ENCODE measurements at regions not wholly inside any gene's neighbourhood (a gene's known extent, or its start where the extent isn't known, plus 50 kb on each side); places are given as distances from the start of the nearest gene placed in this dataset.

DNA sequence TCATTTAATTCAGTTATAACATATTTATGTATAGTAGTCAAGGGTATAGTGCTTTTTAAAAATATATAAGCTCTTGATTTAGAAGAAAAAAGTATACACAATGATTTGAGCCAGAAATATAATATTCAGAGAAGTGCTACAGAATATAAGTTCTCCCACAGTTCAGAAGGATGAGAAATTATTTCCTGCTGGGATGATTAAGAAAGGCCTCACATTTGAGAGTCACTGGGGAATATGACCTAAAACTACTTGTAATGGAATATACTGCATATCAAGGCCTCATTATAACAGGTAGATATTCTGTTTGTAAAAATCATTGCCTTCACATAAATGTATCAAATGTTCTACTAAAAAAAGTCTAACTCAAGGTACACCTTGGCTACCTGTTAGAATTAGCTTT lies 203.5 kb downstream of the MBD2 start:
- no peak for DNase-seq (ENCODE audit: low read depth in 3 of 3)

DNA sequence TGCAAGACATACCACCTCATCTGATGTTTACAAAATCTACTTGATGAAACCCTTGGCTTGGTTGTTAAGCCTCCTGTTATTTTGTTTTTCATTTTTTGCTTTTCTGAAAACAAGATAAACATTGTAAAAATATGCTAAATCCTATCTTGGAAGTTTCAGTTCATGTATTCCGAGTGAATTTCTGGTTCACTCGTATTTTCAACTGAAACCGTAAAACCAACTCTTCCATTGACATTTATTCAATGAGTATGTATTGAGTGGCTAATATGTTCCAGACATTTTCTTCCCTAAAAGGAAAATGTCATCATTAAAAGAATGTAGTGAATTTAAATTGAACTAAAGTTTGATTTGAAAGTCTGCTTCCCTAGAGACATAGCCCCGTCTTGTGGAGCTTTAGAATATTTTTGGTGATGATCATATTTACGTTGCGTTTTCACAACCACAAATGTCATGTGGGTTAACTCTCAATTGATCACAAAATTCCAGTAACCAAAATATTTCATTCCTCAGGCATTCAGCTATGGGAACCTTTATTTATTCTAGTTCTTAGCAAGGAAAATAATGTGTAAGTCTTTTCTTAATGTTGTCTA lies 204.2 kb downstream of the MBD2 start:
- DNase-seq (ENCODE audit: low read depth in 3 of 3) = no peak

DNA sequence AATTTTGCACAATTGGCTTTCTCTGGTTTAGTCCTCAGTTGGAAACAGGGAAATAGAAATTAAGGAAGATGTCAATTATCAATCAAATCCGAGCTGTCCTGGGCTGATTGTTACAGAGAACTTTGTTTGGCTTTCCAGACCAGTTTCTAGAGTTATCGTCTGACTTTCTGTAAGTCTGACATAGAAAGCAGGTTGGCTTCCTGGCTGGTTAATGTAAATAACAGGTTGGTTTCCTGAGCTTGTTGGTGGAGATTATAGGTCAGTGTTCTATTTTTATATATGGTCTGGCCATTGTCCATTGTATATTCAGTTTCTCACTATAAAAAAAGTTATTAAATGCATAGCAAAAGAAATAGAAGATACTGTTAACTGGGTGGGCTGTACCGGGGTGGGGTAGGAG lies 204.8 kb downstream of the MBD2 start:
- DNase-seq (ENCODE audit: low read depth in 3 of 3) = no peak

DNA sequence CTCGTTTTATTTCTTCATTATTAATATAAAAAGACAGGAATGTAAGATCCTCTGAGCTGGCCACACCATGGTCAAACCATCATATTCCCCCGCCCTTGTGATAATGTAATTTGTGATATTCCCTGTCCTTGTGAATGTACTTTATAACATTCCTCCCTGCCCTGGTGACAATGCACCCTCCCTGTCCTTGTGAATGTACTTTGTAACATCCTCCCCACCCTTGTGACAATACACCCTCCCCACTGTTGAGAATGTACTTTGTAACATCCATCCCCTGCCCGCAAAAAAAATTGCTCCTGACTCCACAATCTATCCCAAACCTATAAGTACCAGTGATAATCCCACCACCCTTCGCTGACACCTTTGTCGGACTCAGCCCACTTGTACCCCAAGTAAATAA lies 211.0 kb downstream of the MBD2 start:
- DNase-seq (ENCODE audit: low read depth in 3 of 3) = no peak

DNA sequence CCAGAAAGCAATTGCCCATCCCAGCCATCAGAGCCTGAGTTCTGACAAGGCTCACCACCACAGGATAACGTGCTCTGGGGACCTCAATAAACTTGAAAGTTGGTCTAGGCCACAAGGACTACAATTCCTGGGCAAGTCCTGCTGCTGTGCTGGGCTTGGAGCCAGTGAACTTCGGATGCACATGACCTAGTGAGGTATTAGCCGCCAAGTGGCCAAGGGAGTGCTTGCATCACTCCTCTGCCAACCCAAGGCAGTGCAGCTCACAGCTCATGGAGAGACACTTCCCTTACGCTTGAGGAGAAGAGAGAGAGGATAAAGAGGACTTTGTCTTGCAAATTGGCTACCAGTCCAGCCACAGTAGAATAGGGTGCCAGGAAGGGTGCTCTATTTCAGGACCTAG lies 219.6 kb downstream of the MBD2 start:
- DNase-seq (ENCODE audit: low read depth in 3 of 3) = no peak

DNA sequence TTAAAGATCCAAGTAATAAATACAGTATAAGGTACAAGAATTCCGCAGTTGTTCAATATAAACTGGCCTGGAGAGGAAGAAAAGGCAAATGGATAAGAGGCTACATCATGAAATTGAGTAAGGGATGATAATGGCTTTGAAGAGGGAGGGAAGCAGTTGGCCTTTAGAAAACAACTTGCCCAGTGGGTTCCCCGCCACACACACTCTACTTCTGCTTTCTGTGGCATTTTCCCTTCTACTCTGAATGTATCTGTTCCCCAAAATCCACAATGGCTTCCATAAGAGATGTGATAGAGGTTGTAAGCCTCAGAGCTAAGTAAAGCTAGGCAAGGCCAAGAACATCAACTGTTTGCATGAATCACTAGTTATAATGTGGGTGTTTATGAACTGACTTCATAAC lies 221.3 kb downstream of the MBD2 start:
- no peak for DNase-seq (ENCODE audit: low read depth in 3 of 3)

DNA sequence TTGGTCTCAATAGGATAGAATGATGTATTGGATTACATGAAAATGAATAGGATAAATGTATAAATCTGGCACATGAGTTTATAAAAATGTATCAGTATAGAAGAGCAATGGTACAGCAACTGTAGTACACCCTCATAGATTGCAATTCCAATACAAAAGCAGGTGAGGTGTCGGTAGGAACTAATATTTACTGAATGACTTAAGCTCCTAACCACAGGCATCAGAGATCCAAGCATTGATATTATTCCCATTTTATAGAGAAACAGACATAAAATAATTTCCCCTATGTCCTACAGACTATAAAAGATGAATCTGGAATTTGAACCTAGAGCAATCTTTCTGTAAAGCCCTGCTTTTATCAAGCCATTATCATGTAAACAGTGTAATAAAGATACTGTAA lies 227.4 kb downstream of the MBD2 start:
- no peak for DNase-seq (ENCODE audit: low read depth in 3 of 3)

DNA sequence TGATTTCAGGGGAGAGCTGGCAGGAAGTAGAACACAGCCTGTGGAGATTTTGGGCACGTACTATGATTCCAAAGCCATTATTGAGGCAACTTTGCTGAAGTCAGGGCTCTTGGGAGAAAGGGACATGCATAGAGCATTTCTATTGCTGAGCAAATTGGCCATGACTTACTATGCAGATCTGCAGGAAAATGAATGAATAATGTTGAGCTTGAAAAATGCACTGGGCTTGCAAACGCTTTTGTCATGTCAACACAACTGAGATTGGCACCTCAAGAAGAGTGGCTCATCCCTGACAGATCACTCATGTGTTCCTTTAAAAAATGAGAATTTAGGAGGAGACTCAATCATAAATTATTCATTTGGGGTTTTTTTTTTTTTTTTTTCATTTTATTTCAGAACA lies 230.5 kb downstream of the MBD2 start:
- no peak for DNase-seq (ENCODE audit: low read depth in 3 of 3)

DNA sequence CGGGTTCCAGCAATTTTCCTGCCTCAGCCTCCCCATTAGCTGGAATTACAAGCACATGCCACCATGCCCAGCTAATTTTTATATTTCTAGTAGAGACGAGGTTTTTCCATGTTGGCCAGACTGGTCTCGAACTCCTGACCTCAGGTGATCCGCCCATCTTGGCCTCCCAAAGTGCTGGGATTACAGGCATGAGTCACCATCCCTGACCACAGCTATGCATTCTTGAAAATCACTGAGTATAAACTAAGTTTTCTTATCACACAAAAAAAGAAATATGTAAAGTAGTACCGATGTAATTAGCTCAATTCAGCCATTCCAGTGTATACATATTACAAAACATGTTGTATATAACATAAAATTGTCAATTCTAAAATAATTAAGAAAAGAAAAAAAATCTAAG lies 232.7 kb downstream of the MBD2 start:
- no peak for DNase-seq (ENCODE audit: low read depth in 3 of 3)

DNA sequence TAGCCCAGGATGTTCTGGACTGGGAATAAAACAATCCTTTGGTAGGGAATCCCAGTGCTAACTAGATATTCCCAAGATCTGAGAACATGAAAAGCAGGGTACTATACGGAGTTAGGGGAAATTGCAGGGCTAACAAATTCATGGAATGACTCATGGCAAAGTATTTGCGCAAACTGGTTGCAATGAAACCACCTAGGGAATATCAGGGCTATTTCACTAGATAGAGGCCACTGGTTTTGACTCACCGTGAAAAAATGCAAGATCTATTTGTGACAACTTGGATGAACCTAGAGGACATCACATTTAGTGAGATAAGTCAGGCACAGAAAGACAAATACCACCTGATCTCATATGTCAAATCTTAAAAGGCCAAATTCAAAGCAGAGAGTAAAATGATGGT lies 233.3 kb downstream of the MBD2 start:
- DNase-seq (ENCODE audit: low read depth in 3 of 3) = no peak

DNA sequence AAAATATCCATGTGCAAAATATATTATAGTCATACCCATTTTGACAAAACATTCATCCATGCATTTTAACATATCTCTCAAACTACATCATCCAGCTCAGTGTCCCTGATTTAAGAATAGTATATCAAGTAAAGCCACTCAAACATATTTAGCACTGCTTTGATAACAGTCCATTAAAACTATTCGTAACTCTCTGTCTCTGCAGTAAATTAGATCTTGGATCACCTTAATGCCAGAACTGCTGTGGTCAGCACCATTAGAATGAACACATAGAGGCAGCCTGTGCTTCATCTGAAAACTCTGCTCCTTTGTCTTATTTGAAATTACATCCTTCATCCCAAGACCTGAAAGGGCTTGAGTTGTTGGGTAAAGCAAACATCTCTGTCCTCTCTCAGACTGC lies 234.0 kb downstream of the MBD2 start:
- no peak for DNase-seq (ENCODE audit: low read depth in 3 of 3)

DNA sequence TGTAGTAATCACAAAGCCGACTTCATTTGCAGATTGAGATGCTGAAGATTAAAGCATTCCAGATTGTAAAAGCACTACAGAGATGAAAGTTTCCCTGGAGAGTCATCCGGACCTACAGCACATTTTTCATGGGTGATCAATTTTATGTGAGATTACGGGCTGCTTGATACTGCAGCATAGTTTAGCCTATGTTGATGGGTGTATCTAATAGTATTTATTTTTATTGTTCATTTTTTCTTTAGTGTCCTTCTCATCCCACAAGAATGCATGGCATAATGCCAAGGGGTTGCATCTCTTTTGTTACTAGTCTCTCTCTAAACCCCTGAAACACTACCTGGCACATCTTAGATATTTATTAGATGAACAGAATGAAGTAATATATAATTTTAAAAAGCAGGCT lies 240.4 kb downstream of the MBD2 start:
- DNase-seq (ENCODE audit: low read depth in 3 of 3) = no peak

DNA sequence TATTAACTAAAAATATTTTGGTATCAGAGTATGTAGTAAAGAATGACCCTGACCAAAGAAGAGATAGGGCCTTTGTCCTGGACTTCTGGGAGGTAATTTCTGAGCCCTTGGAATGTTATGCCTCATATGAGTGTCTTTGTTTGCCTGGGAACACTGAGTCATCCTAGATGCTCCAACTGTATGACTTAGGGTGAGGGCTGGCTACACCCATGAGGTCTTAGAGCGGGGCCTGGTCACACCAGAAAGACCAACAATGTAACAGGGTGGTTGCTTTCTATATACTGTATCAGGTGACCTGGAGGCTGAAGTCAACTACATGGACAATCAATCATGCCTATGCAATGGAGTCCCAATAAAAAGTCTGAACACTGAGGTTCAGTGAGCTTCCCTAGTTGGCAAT lies 253.1 kb downstream of the MBD2 start:
- DNase-seq (ENCODE audit: low read depth in 3 of 3) = no peak

DNA sequence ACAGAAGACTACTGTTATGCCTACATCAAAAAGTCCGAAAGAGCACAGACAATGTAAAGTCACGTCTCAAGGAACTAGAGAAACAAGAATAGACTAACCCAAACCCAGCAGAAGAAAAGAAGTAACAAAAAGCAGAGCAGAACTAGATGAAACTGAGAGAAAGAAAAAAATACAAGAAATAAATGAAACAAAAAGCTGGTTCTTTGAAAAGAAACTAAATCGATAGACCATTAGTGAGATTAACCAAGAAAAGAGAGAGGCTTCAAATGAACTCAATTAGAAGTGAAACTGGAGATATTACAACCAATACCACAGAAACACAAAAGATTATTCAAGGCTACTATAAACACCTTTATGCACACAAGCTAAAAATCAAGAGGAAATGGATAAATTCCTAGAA lies 271.8 kb downstream of the MBD2 start:
- DNase-seq (ENCODE audit: low read depth in 3 of 3) = no peak

DNA sequence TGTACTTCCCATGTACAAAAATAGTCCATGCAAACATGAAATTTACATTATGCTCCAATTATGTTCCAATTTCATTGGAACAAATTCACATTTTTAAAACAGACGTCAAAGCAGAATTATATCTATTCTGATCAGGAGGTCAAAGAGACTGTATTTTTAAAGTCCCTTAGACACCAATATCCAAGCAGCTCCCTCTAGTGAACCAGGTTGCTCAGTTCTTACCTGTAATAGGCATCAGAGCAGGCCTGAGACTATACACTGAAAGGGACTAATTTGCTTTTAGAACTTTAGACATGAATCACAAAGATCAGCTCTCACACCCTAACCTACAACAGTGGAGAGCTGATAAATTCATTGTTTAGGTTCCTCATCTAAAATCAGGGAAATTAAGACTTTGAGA lies 273.9 kb downstream of the MBD2 start:
- no peak for DNase-seq (ENCODE audit: low read depth in 3 of 3)

DNA sequence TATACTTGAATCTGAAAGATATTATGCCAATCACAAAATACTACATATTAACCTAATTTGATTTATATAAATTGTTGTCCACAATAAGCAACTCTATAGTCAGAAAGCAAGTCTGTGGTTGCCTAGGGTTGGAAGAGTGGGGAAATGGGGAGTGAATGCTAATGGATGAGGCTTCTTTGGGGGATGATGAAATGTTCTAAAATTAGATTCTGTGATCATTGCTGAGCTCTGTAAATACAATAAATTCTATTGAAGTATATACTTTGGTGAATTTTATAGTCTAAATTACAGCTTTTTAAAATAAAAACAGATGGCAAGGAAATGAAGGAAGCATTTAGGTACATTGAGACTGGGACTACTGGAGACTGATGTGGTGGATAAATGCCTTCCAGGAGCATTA lies 275.5 kb downstream of the MBD2 start:
- DNase-seq (ENCODE audit: low read depth in 3 of 3) = no peak

DNA sequence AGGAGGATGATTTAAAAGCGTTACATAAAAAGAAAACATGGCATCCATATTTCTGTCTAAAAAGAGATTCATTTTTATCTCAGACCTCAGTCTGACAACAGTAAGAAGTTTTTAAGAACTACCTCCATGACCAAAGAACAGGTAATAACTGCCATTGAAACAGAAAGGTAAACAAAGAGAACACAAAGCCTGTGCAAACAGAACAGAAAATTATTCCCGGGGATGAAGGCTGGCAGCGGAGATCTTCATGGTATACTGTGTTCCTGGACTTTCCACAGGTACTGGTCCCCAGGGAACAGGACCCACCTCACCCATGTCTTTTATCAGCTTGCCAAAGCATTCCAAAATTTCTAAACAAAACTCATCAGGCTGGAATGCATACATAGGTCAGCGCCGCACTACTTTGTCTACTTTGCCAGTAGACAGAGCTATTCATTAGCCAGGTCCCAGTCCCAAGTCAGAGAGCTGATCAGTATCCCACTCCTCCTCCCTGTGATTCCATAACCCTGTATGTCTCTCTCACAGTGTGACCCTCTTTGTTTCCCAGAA lies 277.3 kb downstream of the MBD2 start:
- no peak for DNase-seq (ENCODE audit: low read depth in 3 of 3)

DNA sequence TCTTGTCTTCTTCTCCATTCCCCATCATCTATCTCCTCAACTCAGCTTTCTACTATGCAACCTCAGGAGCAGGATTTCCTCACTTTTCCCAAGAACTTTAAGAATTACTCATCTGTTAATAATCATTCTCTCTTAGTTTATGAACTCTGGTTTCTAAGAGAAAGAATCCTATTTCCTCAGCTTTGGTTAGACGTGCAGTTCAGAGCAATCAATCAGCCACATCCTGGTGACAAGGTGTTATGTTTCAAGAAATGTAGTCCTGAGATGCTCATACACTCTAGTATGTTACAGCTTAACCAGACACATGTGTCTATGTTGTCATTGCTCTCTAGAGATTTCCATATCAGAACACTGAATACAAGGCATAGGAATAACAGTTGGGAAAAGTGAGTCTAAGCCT lies 277.9 kb downstream of the MBD2 start:
- DNase-seq (ENCODE audit: low read depth in 3 of 3) = no peak

DNA sequence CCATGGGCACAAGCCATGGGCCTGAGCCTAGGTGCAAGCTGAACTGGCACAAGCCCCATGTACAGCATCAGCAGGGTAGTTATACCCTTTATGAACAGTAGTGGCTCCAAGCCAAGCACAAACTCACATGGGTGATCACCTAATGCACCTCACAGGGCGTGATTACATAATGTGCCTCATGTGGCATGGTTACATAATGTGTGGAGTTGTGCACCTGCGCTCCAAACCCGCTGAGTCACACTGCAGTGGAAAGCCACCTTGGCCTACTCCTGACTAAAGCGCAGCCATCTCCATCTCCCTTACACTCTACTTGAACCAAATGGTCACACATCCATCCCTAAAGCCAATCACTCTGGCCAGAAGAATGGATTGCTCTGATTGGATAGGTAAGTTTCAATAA lies 279.7 kb downstream of the MBD2 start:
- no peak for DNase-seq (ENCODE audit: low read depth in 3 of 3)

DNA sequence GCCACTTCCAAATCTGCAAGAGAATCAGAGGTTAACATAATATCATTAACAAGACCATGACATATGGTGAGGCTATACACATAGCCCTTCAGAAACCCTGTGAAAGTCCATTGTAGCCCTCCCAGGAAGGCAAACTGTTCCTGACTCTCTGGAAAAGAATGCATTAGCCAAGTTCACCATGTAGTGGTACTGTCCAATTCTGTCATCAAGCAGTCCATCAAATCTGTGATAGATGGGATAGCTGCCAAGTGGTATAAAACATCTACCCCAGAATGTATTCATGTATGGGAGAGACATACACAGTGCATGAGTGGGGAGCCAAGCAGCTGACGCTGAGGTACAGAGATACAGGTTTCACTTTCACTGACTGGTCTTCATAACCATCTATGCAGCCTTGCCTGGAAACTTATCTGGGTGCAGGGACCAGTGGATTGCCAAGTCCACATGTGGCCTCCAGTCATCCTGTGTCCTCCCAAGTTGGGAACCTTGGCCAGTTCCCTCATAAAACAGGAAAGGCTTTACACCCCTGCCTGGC lies 281.1 kb downstream of the MBD2 start:
- no peak for DNase-seq (ENCODE audit: low read depth in 3 of 3)

DNA sequence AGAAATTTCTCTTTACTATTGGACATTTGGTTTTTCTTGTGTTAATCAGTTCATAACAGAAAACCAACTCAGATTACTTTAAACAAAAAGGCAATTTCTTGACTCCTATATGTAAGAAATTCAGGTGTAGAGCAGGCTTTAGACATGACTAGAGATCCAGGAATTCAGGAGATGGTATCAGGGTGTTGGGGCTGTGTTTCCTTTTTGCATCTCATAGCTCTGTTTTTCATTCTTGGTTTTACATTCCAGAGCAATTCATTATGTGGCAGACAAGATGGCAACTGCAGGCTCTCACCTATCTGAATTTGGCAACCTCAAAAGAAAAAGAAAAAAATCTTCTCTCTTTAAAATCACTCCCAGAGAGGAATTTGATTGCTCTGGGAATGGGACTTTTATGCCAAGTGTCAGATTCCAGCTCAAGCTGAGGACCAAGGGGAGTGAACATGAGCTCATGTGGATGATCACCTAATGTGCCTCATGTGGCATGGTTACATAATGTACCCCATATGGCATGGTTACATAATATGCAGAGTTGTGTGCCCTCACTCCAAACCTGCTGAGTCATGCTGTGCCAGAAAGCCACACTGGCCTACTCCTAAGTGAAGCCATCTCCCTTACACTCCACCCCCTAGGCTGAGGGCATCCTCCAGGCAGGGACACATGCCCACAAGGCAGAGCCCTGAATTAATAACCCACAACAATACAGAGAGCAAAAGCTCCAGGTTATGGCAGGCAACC lies 282.7 kb downstream of the MBD2 start:
- no peak for DNase-seq (ENCODE audit: low read depth in 3 of 3)

DNA sequence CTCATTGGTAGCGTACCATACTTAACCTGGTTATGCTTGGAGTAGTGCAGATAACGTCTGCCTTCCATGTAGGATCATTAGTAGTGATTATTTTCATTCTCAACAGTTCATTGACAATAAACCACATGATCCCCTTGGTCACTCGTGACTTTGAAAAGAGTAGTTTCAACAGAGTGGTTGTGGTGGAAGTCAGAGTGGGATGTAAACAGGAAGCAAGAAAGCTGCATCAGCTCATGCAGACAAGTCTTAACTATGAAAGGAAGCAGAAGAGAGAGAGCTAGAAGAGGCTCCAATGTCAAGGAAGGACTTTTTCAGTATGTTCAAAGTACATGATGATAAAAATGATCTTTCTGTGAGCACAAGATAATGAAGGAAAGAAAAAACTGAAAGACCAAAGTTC lies 287.4 kb downstream of the MBD2 start:
- no peak for DNase-seq (ENCODE audit: low read depth in 3 of 3)

DNA sequence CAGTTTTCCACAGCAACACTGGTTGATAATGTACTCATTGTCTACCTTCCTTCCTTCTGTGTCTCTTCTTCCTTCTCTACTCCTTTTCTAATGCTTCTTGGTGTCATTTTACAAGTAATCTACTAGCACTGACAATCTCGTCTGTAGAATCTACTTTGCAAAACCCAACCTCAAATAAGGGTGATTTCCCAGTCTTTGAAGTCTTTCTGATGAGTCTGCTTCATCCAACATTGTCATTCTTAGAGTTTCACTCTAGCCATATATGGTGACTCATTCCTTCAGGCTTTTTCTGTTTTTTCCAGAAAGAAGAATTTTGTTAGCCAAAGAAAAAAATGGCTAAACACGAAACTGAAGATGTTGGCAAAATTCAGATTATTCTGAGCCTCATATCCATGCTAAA lies 288.7 kb downstream of the MBD2 start:
- no peak for DNase-seq (ENCODE audit: low read depth in 3 of 3)

DNA sequence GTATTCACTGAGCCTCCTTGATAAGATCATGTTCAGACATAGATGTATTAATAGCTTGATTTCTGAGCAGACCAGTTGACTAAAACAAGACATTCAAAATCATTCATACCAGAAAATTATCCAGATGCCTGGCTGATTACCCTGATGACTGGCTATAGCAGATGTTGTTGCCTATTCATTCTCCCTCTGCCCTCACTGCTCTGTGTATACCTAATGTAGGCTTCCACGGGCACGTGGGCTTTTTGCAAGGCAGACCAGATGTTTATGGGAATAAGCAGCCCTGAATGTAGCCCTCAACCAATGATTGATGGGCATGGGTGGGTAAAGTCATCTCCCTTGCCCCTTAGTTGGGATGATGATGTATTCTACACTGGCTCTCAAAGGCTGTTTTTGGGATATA lies 289.1 kb downstream of the MBD2 start:
- no peak for DNase-seq (ENCODE audit: low read depth in 3 of 3)

All from stimulated activated CD4-positive, alpha-beta T cell treated with anti-CD3 and anti-CD28 coated beads, TNF-alpha, amount 100 ng/mL, for 24 hours (primary cell).